Gastrocnemius medialis (tissue), 4 donors: ENCODE measurements at regions not wholly inside any gene's neighbourhood (a gene's known extent, or its start where the extent isn't known, plus 50 kb on each side); places are given as distances from the start of the nearest gene placed in this dataset.

ENCODE experiments used
- POLR2A ChIP-seq, 2 donors: fragments of 450-650 bp; IDR thresholded peaks; one replicate each; pipeline ENCODE4 v1.6.1; 2017; ENCODE audit warnings: antibody characterized with exemption in 2 of 2, mild to moderate bottlenecking in 2 of 2, moderate library complexity in 2 of 2
- TF ChIP-seq, protein P1 (sequence below), 5 experiments: fragments of 450-650 bp in 3 of 5; fragments of 200-600 bp in 2 of 5; sonication (generic) in 2 of 5; IDR thresholded peaks in 4 of 5; conservative IDR thresholded peaks in 1 of 5; 1 replicate in 4 of 5; 2 replicates in 1 of 5; pipeline ENCODE4 v1.5.1; 2016 to 2019; ENCODE audit warnings: antibody characterized with exemption in 5 of 5, mild to moderate bottlenecking in 3 of 5, moderate library complexity in 3 of 5

DNA sequence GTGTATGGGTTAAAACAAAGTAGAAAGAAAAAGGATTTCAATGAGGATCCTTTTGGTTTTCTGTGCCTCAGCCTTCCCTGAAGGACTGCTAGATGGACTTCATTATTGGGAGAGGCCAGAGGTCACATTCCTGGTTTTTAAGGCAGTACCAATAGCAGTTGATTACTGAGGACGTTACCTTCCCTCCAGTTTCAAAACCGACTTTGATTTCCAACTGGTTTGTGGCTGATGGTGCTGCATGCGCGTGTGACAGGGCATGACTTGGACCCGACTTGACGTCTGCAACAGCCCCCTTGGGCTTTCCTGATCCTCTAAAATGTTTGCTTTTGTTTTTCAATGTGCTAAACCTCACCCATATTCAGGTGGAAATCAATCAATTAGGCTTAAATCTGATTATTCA lies 314.3 kb upstream of the ARGLU1 start:
- TF ChIP-seq, protein P1, sequence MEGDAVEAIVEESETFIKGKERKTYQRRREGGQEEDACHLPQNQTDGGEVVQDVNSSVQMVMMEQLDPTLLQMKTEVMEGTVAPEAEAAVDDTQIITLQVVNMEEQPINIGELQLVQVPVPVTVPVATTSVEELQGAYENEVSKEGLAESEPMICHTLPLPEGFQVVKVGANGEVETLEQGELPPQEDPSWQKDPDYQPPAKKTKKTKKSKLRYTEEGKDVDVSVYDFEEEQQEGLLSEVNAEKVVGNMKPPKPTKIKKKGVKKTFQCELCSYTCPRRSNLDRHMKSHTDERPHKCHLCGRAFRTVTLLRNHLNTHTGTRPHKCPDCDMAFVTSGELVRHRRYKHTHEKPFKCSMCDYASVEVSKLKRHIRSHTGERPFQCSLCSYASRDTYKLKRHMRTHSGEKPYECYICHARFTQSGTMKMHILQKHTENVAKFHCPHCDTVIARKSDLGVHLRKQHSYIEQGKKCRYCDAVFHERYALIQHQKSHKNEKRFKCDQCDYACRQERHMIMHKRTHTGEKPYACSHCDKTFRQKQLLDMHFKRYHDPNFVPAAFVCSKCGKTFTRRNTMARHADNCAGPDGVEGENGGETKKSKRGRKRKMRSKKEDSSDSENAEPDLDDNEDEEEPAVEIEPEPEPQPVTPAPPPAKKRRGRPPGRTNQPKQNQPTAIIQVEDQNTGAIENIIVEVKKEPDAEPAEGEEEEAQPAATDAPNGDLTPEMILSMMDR (IDR thresholded peaks at IDR 0.05 in 4 of 5, conservative IDR thresholded peaks at IDR 0.05 in 1 of 5) = no peak
- TF ChIP-seq POLR2A (IDR thresholded peaks at IDR 0.05) = no peak
